T-helper 9 cell (primary cell): ENCODE measurements at regions not wholly inside any gene's neighbourhood (a gene's known extent, or its start where the extent isn't known, plus 50 kb on each side); places are given as distances from the start of the nearest gene placed in this dataset.

Experiments used
- DNase-seq: peaks from one replicate; pipeline ENCODE4 v3.0.0-alpha.2; 2020

DNA sequence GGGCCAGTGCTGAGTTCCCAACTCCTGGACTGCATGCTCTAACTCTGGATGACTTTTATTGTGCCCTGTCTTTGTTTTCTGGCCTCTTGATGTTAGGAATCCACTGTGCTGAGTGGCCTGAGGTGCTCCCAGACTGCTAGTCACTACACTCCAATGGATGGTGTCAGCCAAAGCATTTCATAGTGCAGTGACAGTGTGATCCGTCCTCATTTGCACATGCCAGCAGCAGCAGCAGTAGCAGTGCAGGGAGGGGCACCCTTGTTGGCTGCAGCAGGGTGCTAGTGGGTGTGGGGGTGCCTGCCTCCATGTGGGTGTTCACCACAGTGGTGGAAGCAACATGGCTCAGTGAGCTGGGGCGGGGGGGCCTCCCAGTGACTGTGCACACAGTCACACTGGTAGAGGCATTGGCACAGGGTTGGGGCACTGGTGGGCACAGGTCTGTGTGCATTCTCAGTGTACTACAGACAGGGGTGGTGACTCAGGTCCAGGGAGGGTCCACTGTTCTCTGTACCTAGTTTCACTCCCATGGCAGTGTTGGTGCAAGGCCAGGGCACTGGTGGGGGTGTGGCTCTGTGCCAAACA lies 214.0 kb downstream of the ZC3H11B start:
- DNase-seq = no peak

DNA sequence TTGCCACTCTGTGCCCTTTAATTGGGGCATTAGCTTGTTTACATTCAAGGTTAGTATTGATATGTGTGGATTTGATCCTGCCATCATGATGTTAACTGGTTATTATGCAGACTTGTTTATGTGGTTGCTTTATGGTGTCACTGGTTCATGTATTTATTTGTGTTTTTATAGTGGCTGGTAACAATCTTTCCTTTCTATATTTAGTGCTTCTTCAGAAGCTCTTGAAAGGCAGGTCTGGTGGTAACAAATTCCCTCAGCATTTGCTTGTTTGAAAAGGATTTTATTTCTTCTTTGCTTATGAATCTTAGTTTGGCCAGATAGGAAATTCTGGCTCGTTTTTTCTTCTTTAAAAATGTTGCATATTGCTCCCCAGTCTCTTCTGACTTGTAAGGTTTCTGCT lies 215.4 kb downstream of the ZC3H11B start:
- DNase-seq = no peak

DNA sequence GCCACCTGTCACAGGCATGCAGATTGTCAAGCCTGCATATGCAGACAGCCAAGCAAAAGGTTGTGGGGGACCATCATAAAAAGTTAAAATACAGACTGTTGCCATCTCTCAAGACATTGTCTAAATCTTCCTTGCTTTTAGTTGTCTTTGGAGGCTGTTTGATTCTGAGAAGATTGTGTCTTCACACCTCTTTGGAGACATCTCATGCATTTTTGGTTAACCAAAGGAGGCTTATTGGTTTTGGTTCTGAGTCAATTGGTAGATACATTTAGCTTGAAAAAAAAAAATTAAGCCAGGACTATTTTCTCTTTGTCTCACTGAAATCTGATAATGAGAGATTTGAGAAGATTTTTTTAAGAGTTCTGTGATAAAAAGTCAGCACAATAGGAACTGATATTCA lies 217.6 kb downstream of the LYPLAL1 start:
- no peak for DNase-seq

DNA sequence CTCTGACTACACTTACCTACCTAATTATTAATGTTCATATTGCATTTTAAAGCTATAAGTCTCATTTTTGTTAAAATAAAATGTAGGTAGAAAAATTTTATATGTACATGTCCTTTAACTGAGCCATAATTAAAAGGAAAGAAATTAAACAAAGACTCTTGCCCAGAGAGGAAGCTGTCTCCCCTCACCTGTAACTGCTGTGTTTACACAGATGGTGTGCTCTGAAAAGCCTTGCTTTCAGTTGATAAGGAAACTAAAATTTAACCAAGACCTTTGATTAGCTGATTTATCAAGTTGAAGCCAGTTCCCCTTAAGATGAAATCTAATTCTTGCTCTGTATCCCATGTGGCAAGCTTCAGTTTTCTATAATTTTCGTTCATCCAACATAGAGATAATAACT lies 213.5 kb downstream of the LYPLAL1 start:
- no peak for DNase-seq

DNA sequence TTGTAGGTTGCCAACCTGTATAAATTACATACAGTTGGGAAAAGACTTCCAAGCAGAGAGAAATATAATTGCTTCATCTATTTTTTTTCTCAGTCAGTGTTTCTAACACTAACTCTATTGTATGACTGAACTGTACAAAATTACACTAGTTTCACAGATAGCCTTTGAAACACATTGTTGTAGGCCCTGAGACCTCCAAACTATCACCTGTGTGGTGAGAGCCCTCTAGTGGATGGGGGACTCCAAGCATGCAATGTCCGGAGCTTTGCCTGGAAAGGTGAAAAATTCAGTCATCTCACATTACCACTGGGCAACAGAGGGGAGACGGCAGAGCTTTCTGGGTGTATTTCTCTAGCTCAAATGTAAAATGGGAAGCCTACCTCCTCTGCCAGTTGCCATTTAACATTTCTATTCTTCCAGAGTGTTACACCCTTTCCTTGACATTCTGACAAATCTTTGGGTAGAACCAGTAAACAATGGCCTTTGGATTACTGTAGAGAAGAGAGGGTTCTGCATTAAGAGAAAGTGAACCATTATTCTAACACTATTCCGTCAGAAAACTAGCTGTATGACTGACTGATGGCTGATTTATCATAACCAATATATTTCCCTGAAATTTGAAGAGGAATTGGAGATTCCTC lies 212.2 kb downstream of the LYPLAL1 start:
- no peak for DNase-seq

DNA sequence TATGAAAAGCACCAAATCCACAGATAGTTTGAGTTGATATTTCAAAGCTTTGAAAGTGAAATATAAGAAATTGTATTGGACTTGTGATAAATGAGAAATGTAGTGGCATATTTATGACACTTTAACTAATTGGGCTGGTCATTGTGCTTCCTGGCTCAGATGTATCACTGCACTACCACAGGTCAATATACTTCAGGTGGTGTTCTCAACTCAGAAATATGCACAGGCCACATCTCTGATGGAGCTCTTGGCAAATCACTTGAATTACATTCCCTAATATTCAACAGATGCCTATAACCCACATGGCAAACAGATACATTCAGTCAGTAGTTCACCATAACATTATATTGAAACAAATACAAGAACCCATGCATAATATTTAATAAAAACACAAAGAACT lies 209.6 kb downstream of the LYPLAL1 start:
- DNase-seq = no peak

DNA sequence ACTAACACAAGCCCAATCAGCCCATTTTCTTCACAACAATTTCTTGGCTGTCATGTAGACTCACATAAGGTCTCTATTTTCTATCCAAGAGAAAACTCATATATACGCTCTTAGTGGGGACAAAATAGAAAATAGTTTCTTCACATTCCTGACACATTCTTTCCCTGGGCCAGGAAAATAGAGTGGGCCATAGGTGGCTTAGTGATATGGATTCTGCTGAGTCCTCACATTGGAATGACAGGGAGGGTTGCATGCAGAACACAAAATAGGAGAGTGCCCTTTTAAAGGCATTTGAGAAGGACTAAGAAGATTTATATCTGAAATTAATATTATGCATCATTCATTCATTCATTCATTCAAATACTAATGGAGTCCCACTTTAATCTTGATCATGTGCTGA lies 207.7 kb downstream of the LYPLAL1 start:
- DNase-seq = no peak

DNA sequence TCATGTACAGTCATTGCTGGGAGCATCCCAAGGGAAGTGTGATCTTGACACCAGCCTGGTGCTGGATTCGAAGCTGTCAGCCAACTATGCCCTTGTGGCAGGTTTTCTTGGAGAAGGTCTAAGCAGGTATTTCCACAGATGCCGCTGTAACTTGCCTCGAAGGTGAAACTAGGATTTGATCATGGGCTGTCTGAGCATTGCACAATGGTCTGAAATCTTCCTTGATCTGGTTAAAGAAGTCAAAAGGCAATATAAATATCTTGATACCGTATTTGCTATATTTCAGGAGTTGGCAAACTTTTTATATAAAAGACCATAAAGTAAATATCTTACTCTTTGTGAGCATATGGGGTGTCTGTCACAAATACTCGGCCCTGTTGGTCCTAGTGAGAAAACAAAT lies 206.8 kb downstream of the LYPLAL1 start:
- DNase-seq = no peak

DNA sequence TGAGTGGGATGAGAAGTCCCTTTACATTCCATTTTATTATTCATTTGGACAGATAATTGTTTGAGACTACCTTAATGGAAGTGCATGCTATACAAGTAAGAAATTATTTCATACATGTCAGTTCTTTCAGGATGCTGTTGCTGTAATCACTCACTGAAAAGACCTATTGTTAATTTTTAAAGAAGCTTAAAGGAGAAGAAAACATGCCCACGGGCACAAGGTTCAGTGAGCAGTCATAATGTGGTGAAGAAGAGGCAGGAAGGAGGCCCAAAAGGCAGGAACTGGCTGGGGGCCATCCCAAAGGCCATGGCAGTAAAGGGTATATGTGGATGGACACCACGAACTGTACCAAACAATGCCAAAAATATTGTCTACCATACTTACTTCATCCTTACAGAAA lies 206.0 kb downstream of the LYPLAL1 start:
- DNase-seq = no peak

DNA sequence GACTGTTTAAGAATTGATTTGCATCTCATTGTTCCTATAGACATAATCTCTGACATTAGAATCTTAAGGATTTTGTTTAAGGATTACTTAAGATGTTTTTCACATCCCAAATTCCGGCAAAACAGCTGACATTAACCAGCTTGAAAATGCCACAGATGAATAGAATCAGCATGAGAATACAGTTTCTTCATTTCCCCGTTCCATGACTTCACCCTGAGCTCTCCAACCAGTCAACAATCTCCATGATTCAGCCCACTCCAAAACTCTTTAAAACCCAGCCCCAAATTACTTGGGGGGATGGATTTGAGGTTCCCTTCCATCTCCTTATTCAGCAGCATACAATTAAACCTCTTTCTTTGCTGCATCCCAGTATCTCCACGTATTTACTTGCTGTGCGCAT lies 201.0 kb downstream of the LYPLAL1 start:
- no peak for DNase-seq

DNA sequence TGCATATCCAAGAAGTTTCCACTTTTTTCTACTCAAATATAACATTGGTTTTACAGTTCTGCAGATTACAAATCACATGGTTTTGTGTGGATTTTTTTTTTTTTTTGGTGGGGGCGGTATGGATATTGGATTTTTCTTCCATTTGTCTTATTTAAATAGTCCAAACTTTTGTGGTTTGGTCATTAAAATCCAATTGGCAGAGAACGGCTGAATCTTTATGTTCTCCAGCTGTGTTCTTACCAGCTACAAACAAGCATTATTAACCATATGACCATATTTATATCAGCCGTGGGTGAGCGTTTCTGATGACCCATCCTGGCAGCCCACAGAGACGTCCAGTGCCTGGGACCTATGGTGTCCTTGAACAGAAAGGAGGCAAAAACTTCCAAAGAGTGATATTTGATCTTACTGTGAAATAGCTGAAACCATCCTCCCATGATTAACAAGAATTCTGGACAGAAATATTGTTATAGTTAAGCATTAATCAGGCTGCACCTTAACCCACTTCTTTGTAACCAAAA lies 200.4 kb downstream of the LYPLAL1 start:
- DNase-seq = no peak

DNA sequence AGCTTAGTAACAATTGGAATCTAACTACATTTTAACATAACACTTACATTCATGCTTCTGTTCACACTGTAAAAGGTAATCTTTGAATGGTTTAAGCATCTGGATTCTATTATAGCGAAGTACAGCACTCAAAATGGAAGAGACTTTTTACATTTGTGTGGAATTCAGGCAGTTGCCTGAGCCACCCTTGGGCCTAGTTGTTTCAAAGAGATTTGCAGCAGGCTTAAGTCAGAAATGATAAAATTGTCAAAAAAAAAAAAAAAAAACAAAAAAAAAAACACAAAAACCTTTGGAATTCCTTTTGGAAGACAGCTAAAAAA lies 199.9 kb downstream of the LYPLAL1 start:
- DNase-seq = no peak

DNA sequence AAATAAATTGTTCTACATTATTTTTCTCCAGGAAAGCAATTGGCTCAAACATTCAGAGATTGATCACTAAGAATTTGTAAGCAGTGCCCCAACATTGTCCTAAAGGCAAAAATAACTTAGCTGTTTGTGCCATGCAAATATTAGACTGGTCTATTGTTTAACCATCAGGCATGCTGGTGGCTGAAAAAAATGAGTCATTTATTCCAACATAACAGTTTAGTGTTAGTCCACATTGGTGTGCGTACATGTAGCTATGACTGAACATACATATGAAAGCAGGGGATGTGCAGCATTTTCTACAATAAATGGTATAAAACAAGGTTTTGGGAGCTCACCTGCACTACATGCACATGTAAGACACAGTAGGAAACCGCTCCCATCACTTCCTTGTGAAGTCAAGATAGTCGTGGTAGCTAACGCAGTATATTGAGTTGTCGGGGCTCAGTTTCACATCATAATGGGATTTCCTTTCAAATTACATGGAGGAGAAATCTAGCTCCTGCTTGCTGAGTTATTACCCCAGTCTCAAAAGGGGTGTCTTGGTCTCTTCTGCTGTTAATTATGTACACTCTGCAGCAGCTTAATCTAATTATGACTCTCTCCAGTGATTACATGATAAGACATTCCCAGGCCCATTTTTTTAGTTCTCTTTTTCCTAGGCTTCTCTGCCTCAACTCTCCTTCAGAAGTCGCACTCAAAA lies 199.4 kb downstream of the LYPLAL1 start:
- no peak for DNase-seq

DNA sequence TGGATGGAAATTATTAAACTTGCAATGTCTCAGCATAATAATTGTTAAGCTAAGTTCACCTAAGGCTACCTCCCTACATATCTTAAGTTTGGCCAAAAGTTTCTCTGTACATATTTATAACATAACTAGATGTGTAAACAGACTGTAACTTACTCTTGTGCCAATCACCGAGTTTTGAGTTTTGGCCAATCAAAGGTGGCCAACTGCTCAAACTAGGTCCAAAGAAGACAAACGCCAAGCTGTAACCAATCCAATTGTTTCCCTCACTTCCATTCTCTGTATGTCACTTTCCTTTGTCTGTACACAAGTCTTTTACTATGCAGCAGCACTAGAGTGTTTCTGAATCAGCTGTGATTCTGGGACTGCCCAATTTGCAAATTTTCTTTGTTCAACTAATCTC lies 197.8 kb downstream of the LYPLAL1 start:
- DNase-seq = no peak

DNA sequence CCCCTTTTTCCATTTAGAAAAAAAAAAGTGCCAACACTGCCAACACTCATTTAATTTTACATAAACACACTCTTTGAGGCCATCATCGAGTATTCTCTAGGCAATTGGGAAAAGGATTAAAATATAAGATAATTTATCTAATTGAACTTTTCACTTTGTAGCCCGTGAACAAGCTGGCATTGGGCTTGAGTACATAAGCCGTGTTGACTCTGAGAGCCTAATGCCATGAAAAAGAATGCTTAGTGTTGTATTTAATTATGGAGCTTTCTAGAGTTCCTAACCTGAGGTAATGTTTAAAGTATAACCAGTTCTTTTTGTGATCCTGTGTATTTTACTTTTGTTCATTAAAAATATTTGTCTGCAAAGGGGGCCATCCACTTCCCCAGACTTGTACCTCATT lies 193.8 kb downstream of the LYPLAL1 start:
- no peak for DNase-seq

DNA sequence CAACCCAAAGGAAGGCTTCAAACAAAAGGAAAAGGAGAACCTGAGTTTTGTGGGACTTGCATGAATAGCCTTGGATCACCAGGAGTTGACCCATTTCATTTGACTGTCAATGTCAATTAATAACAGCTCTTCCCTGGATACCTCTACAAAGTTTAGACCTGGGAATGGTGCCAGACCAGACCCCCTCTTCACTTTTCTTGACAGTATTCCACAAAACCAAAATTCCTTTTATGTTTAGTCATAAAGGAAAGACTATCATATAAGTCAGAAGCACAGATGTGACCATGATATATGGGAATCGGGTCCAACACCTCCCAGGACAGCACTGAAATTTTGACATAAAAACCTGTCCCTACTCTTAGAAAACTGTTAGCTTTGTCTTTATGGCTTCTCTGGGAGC lies 191.8 kb downstream of the LYPLAL1 start:
- no peak for DNase-seq

DNA sequence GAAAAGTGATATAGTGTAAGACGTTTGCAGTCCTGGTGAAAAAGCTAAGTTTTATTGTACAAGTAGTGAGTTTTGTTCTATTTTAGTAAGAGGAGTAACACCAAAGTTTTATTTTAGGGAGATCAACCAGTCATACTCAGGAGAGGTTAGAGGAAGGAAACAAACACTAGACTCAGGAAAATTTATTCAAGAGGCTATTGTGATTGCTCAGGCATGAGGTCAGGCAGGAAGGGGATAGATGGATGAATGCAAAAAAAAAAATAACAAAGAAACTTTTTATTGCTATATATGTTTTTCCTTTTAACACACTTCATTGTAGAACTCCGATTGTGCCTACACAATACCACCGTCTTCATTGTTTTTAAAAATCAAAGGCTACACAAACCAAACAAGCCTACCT lies 189.0 kb downstream of the LYPLAL1 start:
- no peak for DNase-seq

DNA sequence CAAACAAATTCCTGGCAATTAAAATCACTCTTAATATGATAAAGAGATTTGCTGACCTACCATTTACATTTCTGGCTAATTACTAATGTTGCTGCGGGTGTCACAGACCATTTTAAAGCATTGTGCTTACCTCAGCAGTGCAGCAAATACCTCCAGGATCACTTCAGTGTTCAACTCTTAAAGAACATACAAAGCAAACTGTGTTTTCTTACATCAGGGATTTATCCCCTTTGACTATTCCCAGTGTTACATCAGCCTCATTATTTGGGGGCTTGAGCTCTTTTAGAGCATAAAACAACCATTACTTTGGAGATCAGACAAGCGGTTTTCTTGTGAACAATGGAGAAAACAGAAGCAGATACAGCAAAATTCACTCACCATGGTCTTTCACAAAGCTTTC lies 185.4 kb downstream of the LYPLAL1 start:
- no peak for DNase-seq

DNA sequence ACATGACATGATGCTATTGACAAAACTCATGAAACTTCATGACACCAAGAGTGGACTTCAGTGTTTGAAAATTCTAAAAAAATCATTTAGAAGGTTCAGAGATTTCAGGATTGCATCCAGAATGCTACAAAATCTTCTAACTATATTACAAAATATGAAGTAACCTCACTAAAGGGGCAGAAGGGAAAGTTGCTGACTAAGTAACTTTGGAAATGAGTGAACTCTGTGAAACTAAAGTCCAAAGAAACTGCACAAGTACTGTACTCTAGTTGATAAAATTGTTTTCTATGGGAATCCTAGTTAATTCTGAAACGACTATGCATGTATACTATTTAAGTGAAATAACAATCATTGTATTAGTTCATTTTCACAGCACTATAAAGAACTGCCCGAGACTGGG lies 184.4 kb downstream of the LYPLAL1 start:
- no peak for DNase-seq

DNA sequence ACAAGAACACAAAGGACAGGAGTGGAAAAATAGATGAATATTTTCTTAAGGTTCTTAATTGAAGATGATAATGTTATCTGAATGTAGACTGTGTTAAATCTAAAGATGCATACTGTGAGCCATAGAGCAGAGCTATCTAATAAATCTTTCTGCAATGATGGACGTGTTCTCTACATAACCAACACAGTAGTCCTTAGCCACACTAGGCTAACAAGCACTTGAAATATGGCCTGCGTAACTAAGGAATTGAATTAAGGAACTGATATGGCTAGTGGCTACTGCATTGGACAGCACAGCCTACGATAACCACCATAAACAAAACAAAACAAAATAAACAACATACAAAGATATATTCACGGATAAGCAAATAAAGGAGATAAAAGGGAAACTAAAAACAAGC lies 181.3 kb downstream of the LYPLAL1 start:
- DNase-seq = no peak

DNA sequence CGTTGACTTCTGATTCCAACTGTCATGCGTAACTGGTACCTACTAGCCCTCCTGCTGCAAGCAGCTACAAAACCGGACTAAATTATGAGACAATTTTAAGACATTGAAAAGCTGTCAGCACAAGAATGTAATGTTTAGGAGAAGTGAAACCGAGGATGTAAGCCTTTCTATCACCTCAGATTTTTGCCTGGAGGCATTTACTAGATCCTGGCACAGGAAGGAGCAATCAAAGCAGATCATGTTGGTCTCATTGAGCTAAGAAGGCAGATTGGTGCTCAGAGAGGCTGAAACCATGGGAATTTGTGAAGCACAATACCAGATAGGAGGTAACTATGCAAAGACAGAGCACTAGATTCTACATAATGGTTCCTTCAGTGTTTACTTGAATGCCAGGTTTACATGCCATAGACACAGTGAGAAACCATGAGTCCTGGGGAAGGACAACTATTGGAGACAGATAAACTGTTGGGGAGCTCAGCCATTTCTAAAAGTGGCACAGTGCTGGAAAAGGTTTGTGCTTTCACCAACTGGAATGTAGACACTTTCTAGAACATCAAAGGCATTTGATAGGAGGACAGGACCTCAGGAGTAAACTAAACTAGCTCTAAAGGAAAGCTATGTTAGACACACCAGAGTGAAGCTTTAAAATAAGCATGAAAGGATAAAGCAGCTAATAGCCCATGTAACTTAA lies 179.4 kb downstream of the LYPLAL1 start:
- DNase-seq = no peak

DNA sequence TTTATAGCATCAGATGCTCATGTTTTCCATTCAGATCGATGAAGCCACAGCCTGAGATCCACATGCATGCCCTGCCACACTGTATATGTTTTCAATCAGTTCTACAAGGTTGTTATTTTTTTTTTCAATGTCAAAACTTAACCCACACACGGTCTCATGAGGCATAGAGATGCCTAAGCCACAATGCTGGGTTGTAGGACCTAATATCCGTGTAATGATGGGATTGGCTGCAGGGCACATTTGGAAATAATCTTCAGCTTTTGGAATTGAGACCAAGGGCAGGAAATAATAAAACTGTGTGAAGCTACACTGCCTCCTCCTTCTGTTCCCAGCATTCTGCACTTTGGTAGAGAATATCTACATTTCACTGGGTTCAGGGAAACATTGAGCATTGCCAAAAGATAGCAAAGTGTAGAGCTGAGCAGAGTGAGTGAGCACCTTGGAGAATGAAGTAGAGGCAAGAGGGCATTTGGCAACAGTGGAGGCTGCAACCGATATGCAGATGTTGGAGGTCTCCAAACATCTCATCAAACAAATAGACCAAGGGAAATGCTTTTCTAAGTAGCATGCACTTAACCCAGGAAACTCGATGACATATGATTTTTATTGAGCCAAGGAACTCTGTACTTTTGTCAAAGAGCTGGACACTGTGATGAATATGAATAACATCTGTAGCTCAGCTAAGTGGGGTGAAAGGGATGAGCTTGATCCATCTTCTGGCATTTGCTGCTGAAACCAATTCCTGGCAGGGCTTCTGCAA lies 176.7 kb downstream of the LYPLAL1 start:
- no peak for DNase-seq

DNA sequence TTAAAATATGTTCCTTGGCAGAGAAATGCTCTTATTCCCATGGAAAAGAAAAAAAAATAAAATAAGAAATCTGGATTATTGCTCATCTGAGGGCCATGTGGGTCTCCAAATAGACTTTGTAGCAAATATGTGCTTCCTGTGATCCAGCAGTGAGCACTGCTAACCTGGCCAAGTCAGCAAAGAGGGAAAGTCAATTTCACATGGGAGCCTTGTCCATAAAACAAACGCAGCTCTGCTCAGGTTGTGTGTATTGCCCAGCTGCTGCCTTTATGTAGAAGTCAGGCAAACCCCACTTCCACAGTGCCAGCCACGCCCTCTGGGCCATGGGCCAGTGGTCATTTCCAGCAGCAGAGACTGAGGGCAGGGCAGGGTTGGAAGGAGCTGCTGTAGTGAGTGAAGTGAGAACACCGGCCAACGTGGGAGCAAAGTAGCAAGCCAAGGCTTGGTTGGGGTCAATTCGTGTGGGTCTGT lies 174.3 kb downstream of the LYPLAL1 start:
- no peak for DNase-seq
